ENCODE measurements at regions not wholly inside any gene's neighbourhood (a gene's known extent, or its start where the extent isn't known, plus 50 kb on each side); places are given as distances from the start of the nearest gene placed in this dataset.

- DNase-seq (ENCODE audit: low spot score), result peak; percentile 54
Observed at GRCh38 chr6:140062043-140063020, 687.9 kb upstream of the CITED2 start.

- no peak for DNase-seq (ENCODE audit: low spot score)
Observed at GRCh38 chr6:140061110-140062042, 686.9 kb upstream of the CITED2 start.

GRCh38 chr6:140059947-140060346 lies 685.5 kb upstream of the CITED2 start:
- DNase-seq (ENCODE audit: low spot score), result no peak

- no peak for DNase-seq (ENCODE audit: low spot score)
Observed at GRCh38 chr6:140058863-140059262, 684.4 kb upstream of the CITED2 start.

GRCh38 chr6:140052736-140053729 lies 678.6 kb upstream of the CITED2 start:
- DNase-seq (ENCODE audit: low spot score), result no peak

GRCh38 chr6:140051521-140052512 lies 677.4 kb upstream of the CITED2 start:
- DNase-seq (ENCODE audit: low spot score), result peak; percentile 28

GRCh38 chr6:140050101-140050995 lies 675.9 kb upstream of the CITED2 start:
- DNase-seq (ENCODE audit: low spot score), result no peak

- DNase-seq (ENCODE audit: low spot score), result no peak
Observed at GRCh38 chr6:140049251-140049650, 674.8 kb upstream of the CITED2 start.

GRCh38 chr6:140048202-140048790 lies 673.8 kb upstream of the CITED2 start:
- DNase-seq (ENCODE audit: low spot score), result no peak

- DNase-seq (ENCODE audit: low spot score), result no peak
Observed at GRCh38 chr6:140047321-140047720, 672.9 kb upstream of the CITED2 start.

GRCh38 chr6:140046016-140046632 lies 671.7 kb upstream of the CITED2 start:
- DNase-seq (ENCODE audit: low spot score), result no peak

GRCh38 chr6:140045116-140045515 lies 670.7 kb upstream of the CITED2 start:
- no peak for DNase-seq (ENCODE audit: low spot score)

- DNase-seq (ENCODE audit: low spot score), result no peak
Observed at GRCh38 chr6:140044626-140045025, 670.2 kb upstream of the CITED2 start.

- no peak for DNase-seq (ENCODE audit: low spot score)
Observed at GRCh38 chr6:140043762-140044378, 669.4 kb upstream of the CITED2 start.

GRCh38 chr6:140043357-140043756 lies 668.9 kb upstream of the CITED2 start:
- DNase-seq (ENCODE audit: low spot score), result peak; percentile 17

GRCh38 chr6:140041571-140042332 lies 667.3 kb upstream of the CITED2 start:
- no peak for DNase-seq (ENCODE audit: low spot score)

- no peak for DNase-seq (ENCODE audit: low spot score)
Observed at GRCh38 chr6:140041056-140041455, 666.6 kb upstream of the CITED2 start.
